DND-41 (cell line): ENCODE measurements at regions not wholly inside any gene's neighbourhood (a gene's known extent, or its start where the extent isn't known, plus 50 kb on each side); places are given as distances from the start of the nearest gene placed in this dataset.

Source experiments
- ATAC-seq: fragments of 200-7000 bp; cut with Tn5 transposase; 3 replicates; pipeline ENCODE4 v1.9.1; 2021; ENCODE audit warnings: low read depth; ENCODE audit not compliant: insufficient read depth
- DNase-seq: peaks from one replicate; pipeline ENCODE4 v3.0.0-alpha.2; 2020
- H2AFZ ChIP-seq: 2 replicates; pipeline ENCODE4 v1.6.0; 2012; ENCODE audit warnings: low read depth, low read length
- H3K27ac ChIP-seq: 2 replicates; pipeline ENCODE4 v1.5.1; 2012; ENCODE audit warnings: low read length, inconsistent platforms
- H3K27me3 ChIP-seq: fragments of 200-600 bp; sonication (generic); 2 replicates; pipeline ENCODE4 v1.6.0; 2012; ENCODE audit warnings: low read length, mild to moderate bottlenecking, inconsistent platforms; ENCODE audit not compliant: insufficient read depth, poor library complexity
- H3K36me3 ChIP-seq: 2 replicates; pipeline ENCODE4 v1.5.1; 2012; ENCODE audit warnings: low read length, inconsistent platforms; ENCODE audit not compliant: insufficient read depth
- H3K4me1 ChIP-seq: 2 replicates; pipeline ENCODE4 v1.5.1; 2012; ENCODE audit warnings: mild to moderate bottlenecking, low read length; ENCODE audit not compliant: insufficient read depth
- H3K4me2 ChIP-seq: 2 replicates; pipeline ENCODE4 v1.6.0; 2012; ENCODE audit warnings: mild to moderate bottlenecking, moderate library complexity, low read length, inconsistent platforms; ENCODE audit not compliant: insufficient read depth
- H3K4me3 ChIP-seq, 2 experiments: fragments of 200-600 bp in 1 of 2; shearing (Covaris generic) in 1 of 2; 2 replicates each; pipeline ENCODE4 v1.5.1; 2012 to 2016; ENCODE audit warnings: inconsistent platforms in 2 of 2, low read length in 2 of 2, mild to moderate bottlenecking in 2 of 2, low read depth in 1 of 2, moderate library complexity in 1 of 2
- H3K79me2 ChIP-seq: 2 replicates; pipeline ENCODE4 v1.6.0; 2012; ENCODE audit warnings: low read length, inconsistent platforms; ENCODE audit not compliant: insufficient read depth
- H3K9ac ChIP-seq: 2 replicates; pipeline ENCODE4 v1.6.0; 2012; ENCODE audit warnings: low read depth, mild to moderate bottlenecking, inconsistent platforms, low read length, moderate library complexity
- H3K9me3 ChIP-seq: 2 replicates; pipeline ENCODE4 v1.5.1; 2012; ENCODE audit warnings: low read length, moderate library complexity, mild to moderate bottlenecking, inconsistent platforms; ENCODE audit not compliant: insufficient read depth, severe bottlenecking
- H4K20me1 ChIP-seq: 2 replicates; pipeline ENCODE4 v1.6.0; 2012; ENCODE audit warnings: low read length; ENCODE audit not compliant: insufficient read depth
- EZH2 ChIP-seq: IDR thresholded peaks from 3 replicates; pipeline ENCODE4 v1.6.1; 2012; ENCODE audit warnings: borderline replicate concordance, low read depth, mild to moderate bottlenecking, moderate library complexity, low read length, inconsistent platforms; ENCODE audit not compliant: severe bottlenecking
- TF ChIP-seq, protein P1 (sequence below): IDR thresholded peaks from 2 replicates; pipeline ENCODE4 v1.5.1; 2012; ENCODE audit warnings: borderline replicate concordance, low read length, moderate library complexity, mild to moderate bottlenecking; ENCODE audit not compliant: poor library complexity, severe bottlenecking; ENCODE audit errors: extremely low read depth

GRCh38 chr5:44183312-44183711 lies 205.9 kb downstream of the FGF10 start:
- no peak overlapping the region for H3K4me3 ChIP-seq
- no peak overlapping the region for H3K9ac ChIP-seq
- no peaks in the 10 kb centered on the region for H3K36me3 ChIP-seq
- H3K4me1 ChIP-seq: no peaks in the 10 kb centered on the region
- H3K79me2 ChIP-seq: no peaks in the 10 kb centered on the region
- no peaks in the 10 kb centered on the region for H3K27me3 ChIP-seq
- no peak overlapping the region for H3K27ac ChIP-seq
- H3K9me3 ChIP-seq: no peaks in the 10 kb centered on the region
- ATAC-seq: no peak
- no peak overlapping the region for H2AFZ ChIP-seq
- no peak overlapping the region for H3K4me2 ChIP-seq
- DNase-seq: no peak
- no peak for TF ChIP-seq EZH2
- TF ChIP-seq, protein P1, sequence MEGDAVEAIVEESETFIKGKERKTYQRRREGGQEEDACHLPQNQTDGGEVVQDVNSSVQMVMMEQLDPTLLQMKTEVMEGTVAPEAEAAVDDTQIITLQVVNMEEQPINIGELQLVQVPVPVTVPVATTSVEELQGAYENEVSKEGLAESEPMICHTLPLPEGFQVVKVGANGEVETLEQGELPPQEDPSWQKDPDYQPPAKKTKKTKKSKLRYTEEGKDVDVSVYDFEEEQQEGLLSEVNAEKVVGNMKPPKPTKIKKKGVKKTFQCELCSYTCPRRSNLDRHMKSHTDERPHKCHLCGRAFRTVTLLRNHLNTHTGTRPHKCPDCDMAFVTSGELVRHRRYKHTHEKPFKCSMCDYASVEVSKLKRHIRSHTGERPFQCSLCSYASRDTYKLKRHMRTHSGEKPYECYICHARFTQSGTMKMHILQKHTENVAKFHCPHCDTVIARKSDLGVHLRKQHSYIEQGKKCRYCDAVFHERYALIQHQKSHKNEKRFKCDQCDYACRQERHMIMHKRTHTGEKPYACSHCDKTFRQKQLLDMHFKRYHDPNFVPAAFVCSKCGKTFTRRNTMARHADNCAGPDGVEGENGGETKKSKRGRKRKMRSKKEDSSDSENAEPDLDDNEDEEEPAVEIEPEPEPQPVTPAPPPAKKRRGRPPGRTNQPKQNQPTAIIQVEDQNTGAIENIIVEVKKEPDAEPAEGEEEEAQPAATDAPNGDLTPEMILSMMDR: no peak
- H4K20me1 ChIP-seq: no peaks in the 10 kb centered on the region

- ATAC-seq (no peak), DNase-seq (no peak)
- no peaks in the 10 kb centered on the region for H3K4me1 ChIP-seq
Observed at GRCh38 chr5:44178414-44178813, 210.8 kb downstream of the FGF10 start.

DNA sequence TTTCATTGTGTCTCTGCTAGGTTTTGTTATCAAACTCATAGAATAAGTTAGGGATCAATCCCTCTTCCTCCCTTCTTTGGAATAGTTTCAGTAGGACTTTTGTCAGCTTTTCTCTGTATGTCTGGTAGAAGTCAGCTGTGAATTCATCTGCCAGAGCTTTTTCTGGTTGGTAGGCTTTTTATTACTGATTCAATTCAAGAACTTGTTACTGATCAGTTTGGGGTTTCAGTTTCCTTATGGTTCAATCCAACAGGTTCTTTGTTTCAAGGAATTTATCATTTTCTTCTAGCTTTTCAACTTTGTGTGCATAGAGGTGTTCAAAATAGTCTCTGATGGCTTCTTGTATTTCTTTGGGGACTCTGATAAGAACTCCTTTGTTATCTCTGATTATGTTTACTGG lies 221.7 kb downstream of the FGF10 start:
- no peak overlapping the region for H3K9ac ChIP-seq
- no peak for ATAC-seq
- no peak overlapping the region for H3K27ac ChIP-seq
- H3K27me3 ChIP-seq: no peaks in the 10 kb centered on the region
- no peak overlapping the region for H2AFZ ChIP-seq
- H3K36me3 ChIP-seq: no peaks in the 10 kb centered on the region
- no peaks in the 10 kb centered on the region for H3K79me2 ChIP-seq
- H4K20me1 ChIP-seq: no peaks in the 10 kb centered on the region
- no peak overlapping the region for H3K4me3 ChIP-seq
- no peak for DNase-seq
- H3K4me2 ChIP-seq: no peak overlapping the region
- H3K4me1 ChIP-seq: no peaks in the 10 kb centered on the region
- no peak for TF ChIP-seq EZH2
- TF ChIP-seq, protein P1: no peak
- H3K9me3 ChIP-seq: no peaks in the 10 kb centered on the region

More at GRCh38 chr5:44178414-44178813, 210.8 kb downstream of the FGF10 start:
- Histone ChIP-seq H3K4me3 (no peak overlapping the region), H3K79me2 (no peaks in the 10 kb centered on the region), H3K27ac (no peak overlapping the region), H3K9ac (no peak overlapping the region), H4K20me1 (no peaks in the 10 kb centered on the region), H3K4me2 (no peak overlapping the region), H3K27me3 (no peaks in the 10 kb centered on the region), H3K9me3 (no peaks in the 10 kb centered on the region), H3K36me3 (no peaks in the 10 kb centered on the region), H2AFZ (no peak overlapping the region)
- TF ChIP-seq EZH2: no peak
- TF ChIP-seq, protein P1: no peak

- Histone ChIP-seq H3K36me3 (no peaks in the 10 kb centered on the region), H3K27me3 (no peaks in the 10 kb centered on the region), H4K20me1 (no peaks in the 10 kb centered on the region), H3K4me3 (no peak overlapping the region), H3K9me3 (no peaks in the 10 kb centered on the region), H3K79me2 (no peaks in the 10 kb centered on the region), H3K9ac (no peak overlapping the region), H3K4me1 (no peaks in the 10 kb centered on the region), H3K4me2 (no peak overlapping the region), H3K27ac (no peak overlapping the region), H2AFZ (no peak overlapping the region)
- TF ChIP-seq, protein P1: no peak
- TF ChIP-seq EZH2: no peak
- DNase-seq: no peak
- no peak for ATAC-seq
Observed at GRCh38 chr5:44160369-44160768, 228.9 kb downstream of the FGF10 start.
